ENCODE measurements at regions not wholly inside any gene's neighbourhood (a gene's known extent, or its start where the extent isn't known, plus 50 kb on each side); places are given as distances from the start of the nearest gene placed in this dataset.
"Not testable (repeated sequence)": the region's sequence is repeated elsewhere in the genome, so short reads cannot be mapped to it uniquely, and the experiment has no call there.

DNA sequence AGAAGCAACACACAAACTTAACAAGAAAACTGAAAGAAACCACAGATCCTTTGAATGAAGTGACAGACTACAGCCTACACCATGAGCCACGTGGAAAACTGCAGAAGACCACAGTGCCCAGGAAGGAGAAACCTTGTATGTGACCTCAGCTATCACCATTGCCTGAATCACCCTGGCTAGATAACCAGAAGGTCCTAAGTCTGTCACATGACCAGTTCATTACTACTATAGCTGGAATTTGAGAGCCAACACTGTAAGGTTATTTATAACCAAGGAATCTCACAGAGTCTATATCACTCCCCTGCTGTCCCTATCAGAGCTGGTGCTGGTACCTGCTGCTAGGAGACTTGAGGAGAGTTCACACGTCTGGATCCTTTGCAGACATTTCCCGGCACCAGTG lies 90.3 kb upstream of the FBXL17 start:
- ATAC-seq (peak in 1 of 4 donors; percentile 27), DNase-seq (no peak)
- H3K9me3 ChIP-seq = no peaks in the 10 kb centered on the region
- no peak for TF ChIP-seq CTCF (IDR thresholded peaks at IDR 0.05)
- intact Hi-C loops (cut with DNase I) = no loop called here
- no peak overlapping the region for H3K27ac ChIP-seq
- H3K27me3 ChIP-seq (ENCODE audit: insufficient read depth in 3 of 3, low read length in 2 of 3) = no peaks in the 10 kb centered on the region
- no peaks in the 10 kb centered on the region for H3K36me3 ChIP-seq (ENCODE audit: insufficient read depth in 1 of 2, low read depth in 1 of 2)
- 63 to 73% (median 65%) methylated on average over 3 of the region's 3 CpGs for WGBS, 3 donors
- no peaks in the 10 kb centered on the region for H3K4me1 ChIP-seq
- H3K4me3 ChIP-seq = no peak overlapping the region

GRCh38 chr5:108467563-108467962 lies 85.7 kb upstream of the FBXL17 start:
- Histone ChIP-seq H3K27ac (no peak overlapping the region), H3K4me1 (no peaks in the 10 kb centered on the region), H3K4me3 (no peak overlapping the region), H3K9me3 (no peaks in the 10 kb centered on the region), H3K36me3 (ENCODE audit: insufficient read depth in 1 of 2, low read depth in 1 of 2) (no peaks in the 10 kb centered on the region), H3K27me3 (ENCODE audit: insufficient read depth in 3 of 3, low read length in 2 of 3) (no peaks in the 10 kb centered on the region)
- ATAC-seq (no peak), DNase-seq (no peak)
- TF ChIP-seq CTCF (IDR thresholded peaks at IDR 0.05) = no peak
- intact Hi-C loops (cut with DNase I) = no loop called here
- 75 to 84% (median 80%) methylated on average over 4 of the region's 4 CpGs for WGBS, 3 donors

GRCh38 chr5:108461628-108462367 lies 79.9 kb upstream of the FBXL17 start:
- no peak for TF ChIP-seq CTCF (IDR thresholded peaks at IDR 0.05)
- Histone ChIP-seq H3K9me3 (no peaks in the 10 kb centered on the region), H3K27me3 (ENCODE audit: insufficient read depth in 3 of 3, low read length in 2 of 3) (no peaks in the 10 kb centered on the region), H3K36me3 (ENCODE audit: insufficient read depth in 1 of 2, low read depth in 1 of 2) (no peaks in the 10 kb centered on the region), H3K4me1 (no peaks in the 10 kb centered on the region), H3K27ac (no peak overlapping the region), H3K4me3 (no peak overlapping the region)
- intact Hi-C loops (cut with DNase I) = no loop called here
- WGBS, 3 donors = 59 to 68% (median 67%) methylated on average over 1 of the region's 1 CpG
- DNase-seq (no peak), ATAC-seq (no peak)

- Histone ChIP-seq H3K27me3 (ENCODE audit: insufficient read depth in 3 of 3, low read length in 2 of 3) (no peaks in the 10 kb centered on the region), H3K4me3 (no peak overlapping the region), H3K4me1 (no peaks in the 10 kb centered on the region), H3K36me3 (ENCODE audit: insufficient read depth in 1 of 2, low read depth in 1 of 2) (no peaks in the 10 kb centered on the region), H3K27ac (no peak overlapping the region), H3K9me3 (no peaks in the 10 kb centered on the region)
- intact Hi-C loops (cut with DNase I) = no loop called here
- no peak for DNase-seq
- WGBS, 3 donors = 63 to 70% (median 65%) methylated on average over 2 of the region's 2 CpGs
- ATAC-seq = no peak
- TF ChIP-seq CTCF (IDR thresholded peaks at IDR 0.05) = no peak
Observed at GRCh38 chr5:108459769-108460168, 77.9 kb upstream of the FBXL17 start.

DNA sequence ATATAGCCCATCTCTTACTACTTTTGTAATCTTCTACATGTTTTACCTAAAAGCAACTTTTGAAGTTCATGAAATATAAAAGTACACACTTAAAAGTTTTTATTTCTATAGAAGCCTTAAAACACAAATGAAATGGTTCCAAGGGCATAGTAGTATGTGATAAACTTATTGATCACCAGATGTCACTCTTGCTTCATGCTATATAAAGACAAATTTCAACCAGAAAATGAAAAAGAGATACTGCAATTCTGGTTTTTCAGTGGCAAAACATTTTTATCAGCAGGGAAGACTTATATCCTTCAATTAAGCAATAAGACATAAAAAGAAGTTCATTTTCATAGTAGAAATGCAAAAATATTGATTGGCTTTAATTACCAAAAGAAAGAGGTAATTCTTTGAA lies 69.4 kb upstream of the FBXL17 start:
- Histone ChIP-seq H3K27me3 (ENCODE audit: insufficient read depth in 3 of 3, low read length in 2 of 3) (no peaks in the 10 kb centered on the region), H3K4me3 (no peak overlapping the region), H3K27ac (no peak overlapping the region), H3K9me3 (no peaks in the 10 kb centered on the region), H3K4me1 (no peaks in the 10 kb centered on the region), H3K36me3 (ENCODE audit: insufficient read depth in 1 of 2, low read depth in 1 of 2) (no peaks in the 10 kb centered on the region)
- no peak for TF ChIP-seq CTCF (IDR thresholded peaks at IDR 0.05)
- ATAC-seq (no peak), DNase-seq (no peak)
- intact Hi-C loops (cut with DNase I) = no loop called here

- H3K4me1 ChIP-seq; H3K27me3 ChIP-seq (ENCODE audit: insufficient read depth in 3 of 3, low read length in 2 of 3); ATAC-seq; H3K36me3 ChIP-seq (ENCODE audit: insufficient read depth in 1 of 2, low read depth in 1 of 2); H3K9me3 ChIP-seq; intact Hi-C loops (cut with DNase I); H3K27ac ChIP-seq; DNase-seq; H3K4me3 ChIP-seq: not testable (repeated sequence)
- 92 to 98% (median 96%) methylated on average over 3 of the region's 3 CpGs for WGBS, 3 donors
Observed at GRCh38 chr5:108444130-108444529, 62.2 kb upstream of the FBXL17 start.

GRCh38 chr5:108442063-108442651 lies 60.3 kb upstream of the FBXL17 start:
- H3K36me3 ChIP-seq (ENCODE audit: insufficient read depth in 1 of 2, low read depth in 1 of 2); H3K4me3 ChIP-seq; H3K4me1 ChIP-seq; H3K27ac ChIP-seq; ATAC-seq; H3K9me3 ChIP-seq; DNase-seq; intact Hi-C loops (cut with DNase I); H3K27me3 ChIP-seq (ENCODE audit: insufficient read depth in 3 of 3, low read length in 2 of 3): not testable (repeated sequence)
- WGBS, 3 donors = 89 to 93% (median 92%) methylated on average over 22 to 24 of the region's 24 CpGs

Measured in psoas muscle (tissue), 7 donors.